Stimulated activated CD4-positive, alpha-beta T cell treated with anti-CD3 and anti-CD28 coated beads, Interleukin-4, amount 100 ng/mL, for 24 hours (primary cell): ENCODE measurements at regions not wholly inside any gene's neighbourhood (a gene's known extent, or its start where the extent isn't known, plus 50 kb on each side); places are given as distances from the start of the nearest gene placed in this dataset.

Experiments used
- DNase-seq: peaks from one replicate; pipeline ENCODE4 v3.0.0-alpha.2; 2020

DNA sequence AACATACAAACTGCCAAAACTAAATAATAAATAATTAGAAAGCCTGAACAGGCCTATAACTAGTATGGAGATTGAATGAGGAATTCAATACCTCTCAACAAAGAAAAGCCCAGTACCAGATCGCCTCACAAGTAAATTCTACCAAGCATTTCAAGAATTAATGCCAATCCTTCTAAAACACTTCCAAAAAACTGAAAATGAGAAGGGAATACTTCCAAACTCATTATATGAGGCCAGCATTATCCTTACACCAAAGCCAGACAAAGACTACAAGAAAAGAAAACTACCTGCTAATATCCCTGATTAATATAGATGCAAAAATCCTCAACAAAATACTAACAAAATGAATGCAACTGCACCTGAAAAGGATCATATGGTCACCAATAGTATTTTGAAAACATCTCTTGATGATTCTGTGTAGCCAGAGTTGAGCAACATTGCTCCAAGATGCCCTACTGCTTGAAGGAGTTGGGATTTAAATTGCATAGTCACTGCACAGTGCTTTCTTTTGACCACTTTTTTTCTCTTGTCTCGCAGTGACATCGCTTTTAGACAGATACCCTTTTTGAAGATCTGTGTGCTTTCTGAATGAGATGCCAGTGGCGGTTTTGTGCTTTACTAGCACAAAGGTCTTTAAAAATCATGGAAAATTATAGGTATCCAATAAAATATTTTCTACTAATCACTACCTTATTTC, 487.2 kb upstream of the RASGRP1 start:
- no peak for DNase-seq

DNA sequence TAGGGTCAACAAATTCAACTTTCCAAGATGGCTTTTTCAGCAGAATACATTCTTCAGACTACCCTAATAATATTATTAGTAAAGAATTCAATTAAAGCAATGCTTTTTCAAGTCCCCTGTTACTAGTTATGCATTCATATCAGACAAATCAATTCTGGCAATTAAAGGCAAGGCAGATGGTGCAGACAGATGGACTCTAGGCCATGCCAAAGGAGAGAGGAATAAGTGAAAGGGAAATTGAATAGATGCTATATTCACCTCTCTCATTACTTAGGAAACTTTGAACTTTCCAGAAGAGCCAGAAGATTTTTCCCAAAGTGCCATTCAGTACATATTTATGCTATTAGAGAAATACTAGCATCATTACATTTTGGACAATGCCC, 487.7 kb upstream of the RASGRP1 start:
- DNase-seq = no peak

DNA sequence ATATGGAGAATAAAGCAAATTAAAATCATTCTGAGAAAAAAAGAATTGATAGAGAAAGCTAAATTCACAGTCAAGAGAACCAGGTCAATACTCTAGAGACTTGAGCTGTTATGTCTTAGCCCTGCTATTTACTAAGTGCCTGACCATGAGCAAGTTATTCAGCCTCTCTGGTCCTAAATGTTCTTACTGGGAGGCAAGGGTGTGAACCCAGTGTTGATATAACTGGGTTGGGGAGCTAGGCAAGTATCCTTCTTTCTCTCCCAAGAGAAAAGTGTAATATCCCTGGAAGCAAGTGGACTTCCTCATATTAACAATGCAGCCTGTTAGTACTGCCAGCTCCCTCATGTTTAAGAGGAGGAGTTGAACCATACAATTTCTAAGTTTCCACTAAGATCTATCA, 488.9 kb upstream of the RASGRP1 start:
- DNase-seq = no peak

DNA sequence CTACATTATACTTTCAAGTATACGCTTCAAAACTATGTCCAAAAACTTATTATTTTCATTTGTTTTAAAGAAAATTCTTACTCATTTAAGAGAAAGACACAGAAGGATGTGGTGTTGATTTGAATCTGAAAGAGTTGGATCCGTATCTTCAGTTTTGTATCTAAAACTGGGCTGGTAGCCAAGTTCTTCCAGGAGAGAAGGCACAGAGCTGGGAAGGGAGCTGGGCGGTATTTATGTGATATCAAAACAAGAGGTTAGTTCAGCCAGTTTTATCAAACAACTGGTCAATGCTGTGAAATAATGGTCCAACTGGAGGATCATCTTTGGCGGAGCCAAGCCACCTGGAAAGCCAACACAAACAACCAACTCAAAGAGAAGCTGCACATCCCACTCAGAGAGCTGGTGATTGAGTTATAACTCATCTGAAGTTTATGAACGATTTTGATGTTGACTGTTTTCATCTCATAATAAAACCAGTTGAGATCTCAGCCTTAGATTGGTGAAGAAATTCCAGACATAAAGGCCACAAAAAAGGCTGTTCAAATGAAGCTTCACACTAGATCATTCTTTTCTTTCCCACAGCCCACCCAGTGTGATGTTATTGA, 489.6 kb upstream of the RASGRP1 start:
- DNase-seq = no peak

DNA sequence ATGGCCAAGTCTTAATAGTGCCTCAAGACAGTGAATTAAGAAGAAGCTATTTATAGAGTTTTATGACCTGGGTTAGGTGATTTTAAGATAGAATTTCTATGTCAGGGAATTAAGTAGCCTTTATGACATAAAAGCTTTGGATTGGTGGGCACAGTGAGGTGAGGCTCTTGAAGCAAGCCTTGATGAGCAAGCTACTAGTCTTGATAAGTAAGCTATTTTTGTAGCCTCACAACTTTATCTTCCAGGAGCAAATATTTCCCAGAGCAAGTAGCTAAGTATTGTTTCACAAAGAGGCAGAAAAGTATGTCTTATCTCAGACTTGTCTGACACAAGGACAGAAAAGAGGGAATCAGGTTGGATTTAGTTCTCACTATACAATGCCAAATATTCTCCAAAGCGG, 491.7 kb upstream of the RASGRP1 start:
- DNase-seq = no peak

DNA sequence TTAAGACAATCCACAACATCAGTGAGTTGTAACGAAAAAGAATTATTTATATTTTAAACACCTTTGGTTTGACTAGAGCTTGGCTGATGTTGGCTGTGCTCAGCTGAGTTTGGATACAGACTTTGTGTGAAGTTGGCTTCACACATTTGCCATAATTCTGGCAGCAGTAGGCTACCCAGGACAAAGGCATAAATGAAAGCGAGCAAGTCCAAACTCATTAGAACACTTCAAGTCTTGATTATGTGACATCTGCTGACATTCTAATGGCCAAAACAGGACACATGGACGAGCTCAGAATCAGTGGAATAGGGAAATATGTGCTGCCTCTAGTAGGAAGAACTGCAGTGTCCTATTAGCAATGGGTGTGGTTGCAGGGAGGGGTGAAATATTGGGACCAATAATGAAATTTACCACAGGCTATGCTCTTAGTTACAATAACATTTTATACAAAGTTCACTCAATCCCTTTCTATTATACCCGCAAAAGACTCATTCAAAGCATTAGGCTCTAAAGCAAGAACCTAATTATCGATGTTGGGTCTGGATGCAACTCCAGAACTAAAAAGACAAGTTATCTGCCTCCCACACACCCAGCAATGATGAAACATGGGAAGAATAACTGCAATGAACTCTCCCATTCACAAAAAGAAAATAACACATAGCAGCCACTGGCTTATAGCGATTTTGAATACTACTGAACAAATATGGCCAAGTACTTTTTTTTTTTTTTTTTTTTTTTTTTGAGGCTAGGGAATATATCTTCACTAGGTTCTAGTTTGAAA, 493.9 kb upstream of the RASGRP1 start:
- no peak for DNase-seq

DNA sequence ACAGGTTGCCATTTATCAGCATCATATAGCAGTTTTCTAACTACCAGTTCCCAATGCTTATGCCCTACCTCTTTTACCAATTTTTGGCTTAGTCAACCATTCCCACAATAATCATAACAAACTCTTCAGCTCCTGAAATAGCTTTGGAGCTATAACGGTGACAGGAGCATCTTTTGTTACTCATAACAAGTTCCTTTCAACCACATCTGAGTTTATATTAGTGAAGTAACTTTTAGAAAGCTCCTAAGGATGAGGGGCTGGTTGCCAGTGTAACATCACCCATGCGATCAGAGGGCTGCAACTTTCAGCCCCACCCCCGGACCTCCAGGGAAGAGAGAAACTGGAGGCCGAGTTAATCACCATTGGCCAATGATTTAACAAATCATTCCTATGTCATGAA, 495.3 kb upstream of the RASGRP1 start:
- no peak for DNase-seq

DNA sequence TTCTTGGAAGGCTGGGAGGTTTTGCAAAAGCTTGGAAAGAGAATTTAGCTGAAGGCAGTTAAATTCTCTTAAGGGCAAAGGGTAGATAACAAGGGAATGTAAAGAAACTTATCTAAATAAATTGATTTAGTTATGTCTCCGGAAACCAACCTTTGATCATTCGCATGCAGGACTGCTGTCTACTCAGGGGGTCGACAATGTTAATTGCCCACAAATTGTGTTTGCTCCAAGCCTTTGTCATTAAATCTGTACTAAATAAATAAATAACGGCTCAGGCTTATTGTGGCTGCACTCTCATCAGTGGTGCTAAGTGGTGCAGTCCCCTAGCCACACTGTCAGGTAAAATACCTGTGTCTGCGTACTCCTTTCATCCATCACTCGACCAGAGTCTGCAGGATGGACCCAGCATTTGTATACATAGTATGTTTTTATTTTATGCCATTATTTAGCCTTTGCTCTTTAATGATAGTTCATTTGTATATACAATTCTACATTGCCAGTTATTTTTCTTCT, 497.4 kb upstream of the RASGRP1 start:
- DNase-seq = no peak

DNA sequence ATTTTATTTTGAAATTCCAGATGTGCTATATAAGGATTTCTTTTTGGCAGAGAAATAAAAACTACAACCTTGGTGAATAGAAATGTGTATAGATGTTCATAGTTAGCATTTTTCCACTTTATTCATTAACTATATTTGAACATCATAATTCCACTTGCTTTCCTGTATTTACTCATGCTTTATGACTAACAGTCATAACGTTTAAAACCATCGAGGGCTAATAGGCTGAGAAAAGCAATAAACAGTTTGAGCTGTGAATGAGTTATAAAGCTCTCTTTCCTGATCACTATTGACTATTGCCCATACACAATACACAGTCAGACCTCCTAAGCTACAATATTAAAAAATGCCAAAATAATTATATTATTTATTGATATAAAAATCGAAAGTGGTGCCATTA, 502.1 kb upstream of the RASGRP1 start:
- DNase-seq = no peak

DNA sequence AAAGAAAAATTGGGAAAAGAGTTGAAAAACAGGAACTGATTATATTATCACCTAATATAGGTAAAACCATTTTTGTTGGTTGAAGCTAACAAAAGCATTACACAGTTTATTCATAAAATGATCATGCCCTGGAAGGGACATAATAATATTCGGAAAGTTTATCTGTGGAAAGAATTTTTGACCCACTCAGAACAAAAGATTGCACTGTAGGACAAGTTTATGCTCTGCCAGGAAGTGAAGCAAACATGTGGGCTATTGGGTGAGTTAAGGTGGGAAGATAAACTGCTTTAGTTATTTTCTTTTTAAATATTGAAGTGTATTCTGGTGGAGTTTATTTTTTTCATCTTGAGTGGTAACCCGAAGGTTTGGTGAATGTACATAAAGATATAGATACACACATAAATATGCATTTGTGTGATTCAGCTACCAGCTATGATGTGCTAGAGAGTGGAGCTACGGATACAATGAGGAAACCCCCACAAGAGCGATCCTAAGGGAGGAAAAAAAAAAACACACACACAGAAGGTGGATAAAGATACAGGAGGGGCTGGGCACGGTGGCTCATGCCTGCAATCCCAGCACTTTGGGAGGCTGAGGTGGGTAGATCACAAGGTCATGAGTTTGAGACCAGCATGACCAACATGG, 506.4 kb upstream of the THBS1 start:
- DNase-seq = no peak

DNA sequence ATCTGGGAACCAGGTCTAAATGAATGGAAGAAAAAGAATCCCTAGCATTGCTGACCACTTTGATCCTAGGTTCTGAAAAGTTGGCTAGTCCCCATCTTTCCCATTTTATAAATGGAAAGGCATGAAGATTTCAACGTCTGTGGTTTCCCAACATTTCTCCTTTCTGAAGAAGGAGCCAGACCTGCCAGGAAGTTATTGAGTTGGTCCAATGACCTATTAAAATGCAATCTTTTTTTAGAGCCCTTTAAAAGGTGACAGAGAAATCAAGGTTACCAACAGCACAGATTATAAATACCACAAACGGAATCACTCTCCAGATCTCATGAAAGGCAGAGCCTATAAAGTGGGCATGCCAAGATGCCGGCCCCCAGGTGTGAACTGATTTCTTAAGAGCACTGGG, 505.6 kb upstream of the THBS1 start:
- no peak for DNase-seq

DNA sequence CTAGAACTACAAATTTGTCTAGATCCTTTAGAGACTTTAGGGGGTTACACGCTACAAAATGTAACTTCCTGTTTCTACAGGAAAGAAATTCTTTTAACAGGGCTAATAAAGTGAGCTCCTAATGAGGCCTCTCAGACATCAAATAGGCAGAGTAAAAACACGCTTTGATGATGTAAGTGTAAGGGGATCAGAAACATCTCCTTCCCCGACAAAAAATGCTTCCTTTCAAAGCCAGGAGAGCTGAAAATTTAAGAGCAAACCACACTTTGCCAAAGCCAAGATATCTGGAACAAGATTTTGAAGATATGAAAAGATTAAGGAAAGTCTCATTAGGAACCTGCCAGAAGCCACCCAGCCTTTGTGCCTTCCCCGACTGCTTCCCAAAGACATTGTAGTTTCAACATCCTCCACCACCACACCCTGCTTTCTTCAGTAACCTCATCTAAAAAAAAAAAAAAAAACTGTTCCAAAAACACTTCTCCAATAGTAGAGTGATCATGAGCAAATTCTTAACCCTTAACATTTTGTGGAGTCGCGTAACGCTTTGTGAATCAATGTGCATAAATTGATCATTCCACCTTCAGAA, 505.0 kb upstream of the THBS1 start:
- DNase-seq = no peak

DNA sequence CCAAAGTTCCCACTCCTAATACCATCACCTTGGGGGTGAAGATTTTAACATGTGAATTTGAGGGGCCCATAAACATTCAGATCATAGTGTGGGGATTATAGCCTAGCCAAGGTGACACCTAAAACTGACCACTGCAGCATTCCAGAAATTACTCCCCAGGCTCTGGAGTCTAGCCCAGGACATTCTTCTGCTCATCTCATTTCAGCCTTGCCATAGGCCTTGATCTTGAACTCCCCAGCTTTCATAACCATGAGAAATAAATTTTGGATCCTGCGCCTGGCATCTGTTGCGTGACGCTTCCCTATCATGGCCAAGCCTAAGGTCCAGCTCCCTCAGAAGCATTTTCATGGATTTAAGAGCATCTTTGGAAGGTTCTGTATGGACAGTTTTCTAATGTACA, 502.9 kb upstream of the THBS1 start:
- DNase-seq = no peak

DNA sequence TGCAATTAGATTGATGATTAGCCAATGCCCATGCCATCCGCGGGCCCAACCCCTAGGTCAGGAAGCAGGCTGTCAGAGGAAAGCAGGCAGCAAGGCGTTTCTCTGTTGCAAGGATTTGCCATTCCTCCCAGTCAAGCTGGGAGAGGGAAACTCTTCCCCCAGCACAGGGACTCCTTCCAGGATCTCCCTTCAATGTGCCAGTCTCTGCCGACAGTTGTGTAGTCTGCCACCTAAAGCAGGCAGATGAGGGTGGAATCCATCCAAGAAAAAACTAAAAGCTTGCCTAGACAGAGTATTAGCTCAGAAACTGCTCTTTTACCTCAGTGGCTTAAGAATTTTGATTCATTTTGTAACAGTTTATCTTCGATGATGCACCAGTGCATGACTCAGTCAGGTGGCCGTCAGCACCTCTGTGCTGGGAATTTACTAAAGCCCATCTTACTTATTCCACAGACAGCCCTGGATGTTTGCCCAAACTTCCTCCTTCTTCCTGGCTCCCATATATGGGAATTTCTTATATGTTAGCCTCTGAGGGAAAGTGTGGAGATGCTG, 501.5 kb upstream of the THBS1 start:
- no peak for DNase-seq

DNA sequence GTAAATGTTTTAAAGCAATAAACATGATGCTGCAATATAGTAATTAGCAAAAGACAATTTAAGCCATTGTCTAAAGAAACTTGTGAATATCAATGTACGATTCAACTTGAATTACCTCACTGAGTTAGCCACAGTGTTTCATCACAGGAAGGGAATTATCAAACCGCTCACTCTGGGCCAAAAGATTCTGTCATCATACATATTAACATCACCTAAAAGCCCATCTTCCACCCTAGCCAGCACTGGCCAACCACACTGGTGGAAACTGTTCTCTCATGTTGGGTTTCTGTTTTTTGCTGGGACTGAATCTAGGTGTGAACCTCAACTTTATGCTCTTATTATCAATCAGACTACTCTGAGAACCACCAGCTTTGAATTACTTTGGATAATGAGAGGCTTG, 497.7 kb upstream of the THBS1 start:
- DNase-seq = no peak

DNA sequence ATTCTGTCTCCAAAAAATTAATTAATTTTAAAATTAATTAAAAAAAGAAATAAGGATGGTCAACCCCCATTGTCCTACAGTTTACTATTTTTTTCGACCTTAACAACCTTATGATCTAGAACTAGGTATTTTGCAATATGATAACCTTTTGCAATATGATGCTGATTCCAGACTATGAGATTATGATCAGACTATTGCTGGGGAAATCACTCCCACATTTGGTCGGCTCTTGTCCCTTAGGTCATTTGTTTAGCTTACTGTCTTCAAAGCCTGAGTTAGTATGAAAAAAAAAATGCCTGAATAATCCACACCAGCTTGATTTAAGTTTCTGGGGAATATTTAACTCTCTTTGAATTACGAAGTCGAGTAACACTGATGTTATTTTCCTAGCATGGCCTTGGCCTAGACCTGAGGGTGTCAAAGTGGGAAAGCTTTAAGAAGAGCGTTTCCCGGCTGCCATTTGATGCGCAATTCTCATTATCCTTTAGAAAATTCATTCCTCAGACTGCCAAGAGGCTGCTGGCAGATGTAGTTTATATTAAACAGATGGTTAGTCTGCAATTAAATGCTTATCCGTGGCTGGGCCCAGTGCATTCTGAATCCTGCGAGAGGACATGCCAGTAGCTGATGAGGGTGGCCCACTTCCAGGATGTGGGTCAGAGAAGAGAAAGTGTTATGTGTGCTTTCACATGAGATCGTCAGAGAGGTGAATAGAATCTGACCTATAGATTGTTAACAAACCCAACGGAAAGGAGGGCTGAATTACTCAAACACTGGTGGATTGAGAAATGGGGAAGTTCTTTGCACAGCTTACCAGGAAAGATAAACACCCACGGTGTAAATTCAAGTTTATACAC, 496.0 kb upstream of the THBS1 start:
- no peak for DNase-seq

DNA sequence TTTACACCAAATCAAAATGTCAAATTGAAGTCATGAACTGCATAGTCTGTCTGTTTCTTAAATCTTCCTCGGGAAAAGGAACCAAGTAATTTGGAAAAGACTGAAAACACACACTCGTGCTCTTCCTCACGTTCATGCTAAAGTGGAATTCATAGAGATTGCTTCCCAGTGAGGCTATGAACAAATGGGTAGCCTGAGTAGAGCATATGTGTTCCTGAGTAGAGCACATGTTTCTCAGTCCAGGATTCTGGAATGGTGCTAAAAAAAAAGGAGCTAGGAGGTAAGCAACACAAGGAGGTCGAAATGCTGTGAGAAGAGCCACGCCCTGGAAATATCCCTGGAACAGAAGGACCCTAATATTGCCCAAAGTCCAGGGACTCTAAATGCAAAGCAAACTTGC, 494.2 kb upstream of the THBS1 start:
- DNase-seq = no peak

DNA sequence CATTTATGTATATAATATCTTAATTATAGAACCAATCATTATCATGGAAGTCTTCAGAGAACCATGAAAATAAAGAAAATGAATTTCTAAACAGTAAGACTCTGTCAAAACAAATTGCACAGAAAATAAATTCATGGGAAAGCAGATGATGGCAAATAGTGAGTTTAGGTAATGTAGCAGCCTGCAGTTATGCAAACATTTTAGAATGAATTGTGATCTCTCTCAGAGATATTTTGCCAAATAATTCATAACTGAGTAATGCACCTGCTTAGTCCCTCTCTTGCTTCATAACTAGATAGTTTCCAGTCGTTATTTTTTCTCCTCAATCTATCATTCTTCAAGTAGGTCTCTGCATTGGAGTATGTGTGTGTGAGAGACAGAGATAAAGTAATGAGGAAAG, 492.7 kb upstream of the THBS1 start:
- no peak for DNase-seq

DNA sequence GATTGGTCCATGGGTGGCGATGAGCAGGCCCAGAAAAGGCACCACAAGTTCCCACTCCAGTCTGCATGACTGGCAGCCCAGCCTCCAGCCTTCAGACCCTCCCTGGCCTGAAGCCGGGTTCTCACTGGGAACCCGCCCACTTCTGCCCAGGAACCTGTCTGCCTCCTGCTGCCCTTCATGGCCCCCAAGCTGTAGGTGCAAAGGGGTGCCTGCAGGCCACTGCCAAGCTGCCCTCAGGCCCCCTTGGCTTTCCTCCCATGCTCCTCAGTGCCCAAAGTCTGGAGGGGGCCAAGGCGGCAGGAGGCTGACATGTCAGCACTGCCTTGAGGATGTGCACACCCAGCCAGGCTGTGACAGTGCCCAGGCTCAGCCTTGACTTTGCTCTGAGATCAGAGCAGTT, 488.5 kb upstream of the THBS1 start:
- DNase-seq = no peak

DNA sequence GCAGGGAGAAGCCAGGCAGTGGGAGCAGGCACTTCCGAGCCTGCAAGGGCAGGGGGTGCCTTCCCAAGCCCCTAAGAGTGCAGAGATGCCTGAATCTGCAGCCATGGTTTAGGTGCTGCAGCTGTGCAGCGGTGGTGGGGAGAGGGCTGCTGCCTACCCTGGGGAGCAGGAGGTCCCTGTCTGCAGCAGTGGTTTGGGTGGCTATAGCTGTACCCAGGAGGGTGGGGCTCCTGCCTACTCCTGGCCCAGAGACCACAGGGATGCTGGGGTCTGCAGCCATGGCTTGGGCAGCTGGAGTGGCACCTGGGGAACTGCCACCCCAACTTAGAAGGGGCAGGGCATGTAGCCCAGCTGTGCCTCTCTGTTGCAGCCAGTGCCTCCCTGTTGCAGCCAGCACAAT, 488.1 kb upstream of the THBS1 start:
- no peak for DNase-seq

DNA sequence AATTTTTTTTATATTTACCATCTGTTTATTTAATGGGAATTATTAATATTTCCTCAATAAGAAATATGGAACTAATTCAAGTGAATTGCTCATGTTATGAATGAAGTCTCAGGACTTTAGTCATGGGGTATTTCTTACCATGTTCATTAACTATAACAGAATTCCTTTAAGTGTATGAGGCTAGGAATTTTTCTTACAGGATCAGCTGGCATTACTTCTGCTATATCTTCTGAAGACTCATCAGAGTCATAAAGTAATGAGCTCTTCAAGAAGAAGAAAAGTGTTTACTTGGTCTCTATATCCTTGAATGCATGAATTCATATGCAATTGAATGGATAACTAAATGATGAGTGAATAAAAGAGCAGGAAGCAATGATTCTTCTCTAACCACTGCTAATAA, 486.8 kb upstream of the THBS1 start:
- no peak for DNase-seq
